ENCODE measurements at regions not wholly inside any gene's neighbourhood (a gene's known extent, or its start where the extent isn't known, plus 50 kb on each side); places are given as distances from the start of the nearest gene placed in this dataset.
"Not testable (repeated sequence)": the region's sequence is repeated elsewhere in the genome, so short reads cannot be mapped to it uniquely, and the experiment has no call there.

DNA sequence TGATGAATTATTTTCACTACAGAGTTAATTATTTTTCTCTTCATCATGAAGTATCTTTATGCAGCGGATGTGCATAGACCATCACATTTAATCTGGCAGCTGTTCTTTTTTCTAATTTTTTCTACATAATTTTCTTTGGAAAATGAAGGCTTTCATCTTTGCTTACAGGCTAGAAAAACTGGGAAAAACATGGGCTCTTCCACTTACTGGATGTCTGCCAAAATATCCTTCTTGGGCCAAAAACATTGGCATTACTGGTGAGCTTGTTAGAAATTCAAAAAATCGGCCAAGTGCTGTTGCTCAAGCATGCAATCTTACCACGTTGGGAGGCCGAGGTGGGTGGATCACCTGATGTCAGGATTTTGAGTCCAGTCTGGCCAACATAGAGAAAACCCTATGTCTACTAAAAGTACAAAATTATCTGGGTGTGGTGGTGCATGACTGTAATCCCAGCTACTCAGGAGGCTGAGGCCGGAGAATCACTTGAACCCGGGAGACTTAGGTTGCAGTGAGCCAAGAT is 176.8 kb downstream of the ZNF737 start:
- no peak for DNase-seq (ENCODE audit: low read depth in 2 of 2)

DNA sequence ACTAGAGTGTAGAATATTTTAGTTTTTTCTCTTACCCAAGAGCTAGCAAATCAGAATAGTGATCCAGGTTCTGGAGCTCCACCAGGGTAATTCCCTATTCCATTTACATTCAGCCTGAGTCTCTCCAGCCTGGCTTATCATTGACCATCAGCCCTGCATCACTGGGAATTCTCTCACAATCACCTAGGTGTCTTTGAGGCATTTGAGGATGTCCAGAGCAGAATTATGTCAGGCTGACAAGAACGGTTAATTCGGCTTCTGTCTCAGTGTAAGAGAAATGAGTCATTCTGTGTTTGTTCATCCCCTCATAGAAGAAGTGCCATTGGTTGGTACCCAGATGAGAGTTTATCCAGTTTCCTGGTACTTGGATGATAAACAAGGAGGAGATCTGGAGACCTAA is 180.5 kb downstream of the ZNF737 start:
- no peak for DNase-seq (ENCODE audit: low read depth in 2 of 2)

DNA sequence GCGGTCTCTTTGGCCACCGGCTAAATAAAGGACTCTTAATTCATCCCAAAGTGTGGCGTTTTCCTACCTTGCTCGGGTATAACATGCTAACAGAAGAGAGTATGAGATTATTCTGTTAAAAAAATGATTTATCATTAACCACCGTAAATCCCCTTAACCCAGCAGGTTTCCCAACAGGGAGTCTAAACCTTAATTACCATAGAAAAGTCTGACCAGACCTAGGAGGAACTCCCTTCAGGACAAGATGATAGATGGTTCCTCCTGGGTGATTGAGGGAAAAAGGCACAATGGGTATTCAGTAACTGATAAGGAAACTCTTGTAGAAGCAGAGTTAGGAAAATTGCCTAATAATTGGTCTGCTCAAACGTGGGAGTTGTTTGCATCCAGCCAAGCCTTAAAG is 193.7 kb downstream of the ZNF737 start:
- no peak for DNase-seq (ENCODE audit: low read depth in 2 of 2)

DNA sequence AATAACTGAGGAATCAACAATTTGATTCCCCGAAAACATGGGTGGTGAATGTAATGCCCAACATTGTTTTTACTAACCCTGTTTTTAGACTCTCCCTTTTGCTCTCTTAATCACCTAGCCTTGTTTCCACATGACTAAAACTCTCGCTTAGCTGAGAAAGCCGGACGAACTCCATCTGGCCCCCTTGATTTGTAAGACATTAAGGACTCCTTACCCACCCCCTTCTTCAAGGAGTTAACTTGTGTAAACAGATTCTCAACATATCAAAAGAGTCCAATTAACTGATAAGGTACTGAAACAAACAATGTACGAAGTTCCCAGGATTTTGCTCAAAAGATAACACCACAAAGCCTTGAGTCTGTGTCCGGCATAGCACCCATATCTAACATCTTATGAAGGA is 194.3 kb downstream of the ZNF737 start:
- not testable (repeated sequence) for DNase-seq (ENCODE audit: low read depth in 2 of 2)

DNA sequence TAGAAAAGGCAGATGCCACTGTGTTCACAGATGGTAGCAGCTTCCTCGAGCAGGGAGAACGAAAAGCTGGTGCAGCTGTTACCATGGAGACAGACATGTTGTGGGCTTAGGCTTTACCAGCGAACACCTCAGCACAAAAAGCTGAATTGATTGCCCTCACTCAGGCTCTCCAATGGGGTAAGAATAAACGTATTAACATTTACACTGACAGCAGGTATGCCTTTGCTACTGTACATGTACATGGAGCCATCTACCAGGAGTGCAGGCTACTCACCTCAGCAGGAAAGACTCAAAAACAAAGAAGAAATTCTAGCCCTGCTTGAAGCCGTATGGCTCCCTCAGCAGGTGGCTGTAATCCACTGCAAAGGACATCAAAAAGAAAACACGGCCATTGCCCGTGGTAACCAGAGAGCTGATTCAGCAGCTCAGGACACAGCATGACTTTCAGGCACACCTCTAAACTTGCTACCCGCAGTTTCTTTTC is 197.7 kb downstream of the ZNF737 start:
- DNase-seq (ENCODE audit: low read depth in 2 of 2), result no peak

DNA sequence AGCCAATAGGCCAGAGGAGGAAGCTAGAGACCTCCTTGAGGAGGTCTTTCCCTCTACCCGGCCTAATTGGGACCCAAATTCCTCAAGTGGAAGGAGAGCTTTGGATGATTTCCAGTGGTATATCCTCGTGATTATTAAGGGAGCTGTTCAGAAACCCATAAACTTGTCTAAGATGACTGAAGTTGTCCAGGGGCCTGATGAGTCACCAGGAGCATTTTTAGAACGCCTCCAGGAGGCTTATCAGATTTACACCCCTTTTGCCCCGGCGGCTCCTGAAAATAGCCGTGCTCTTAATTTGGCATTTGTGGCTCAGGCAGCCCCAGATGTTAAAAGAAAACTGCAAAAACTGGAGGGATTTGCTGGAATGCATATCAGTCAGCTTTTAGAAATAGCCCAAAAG is 198.1 kb downstream of the ZNF486 start:
- DNase-seq (ENCODE audit: low read depth in 2 of 2), result no peak

DNA sequence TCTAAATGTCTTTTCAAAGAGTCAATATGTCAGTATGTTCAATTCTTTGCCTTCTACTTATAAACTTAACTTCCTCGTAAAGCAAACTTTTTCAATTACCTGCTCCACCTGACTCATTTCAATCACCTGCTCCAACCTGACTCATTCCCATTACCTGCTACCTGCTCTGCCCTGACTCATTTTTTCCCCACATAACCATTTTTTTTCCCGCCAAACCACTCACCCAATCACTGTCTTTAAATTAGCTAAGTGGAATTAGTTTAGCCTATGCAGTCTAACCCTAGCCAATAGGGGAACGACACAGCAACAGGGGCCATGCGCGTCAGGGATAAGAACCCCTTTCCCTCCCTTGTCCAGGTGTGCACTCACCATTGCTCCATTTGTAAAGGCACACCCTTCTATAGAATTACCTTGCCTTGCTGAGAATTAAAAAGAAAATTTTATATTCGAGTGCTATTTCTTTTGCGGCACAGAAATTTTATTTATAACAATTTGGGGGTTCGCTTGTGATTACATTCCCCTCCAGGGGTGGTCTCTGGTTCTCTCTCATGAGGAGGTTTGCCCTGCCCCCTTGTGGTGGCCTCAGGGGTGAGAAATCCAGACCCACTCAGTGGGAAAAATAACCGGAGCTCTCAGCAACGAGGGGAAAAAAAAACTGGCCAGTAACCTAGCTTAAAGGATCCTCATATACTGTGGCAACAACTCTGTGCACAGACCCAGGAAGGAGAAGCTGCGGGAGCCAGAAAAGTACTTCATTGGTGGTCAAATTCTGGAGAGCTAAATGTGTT is 193.1 kb downstream of the ZNF486 start:
- no peak for DNase-seq (ENCODE audit: low read depth in 2 of 2)

DNA sequence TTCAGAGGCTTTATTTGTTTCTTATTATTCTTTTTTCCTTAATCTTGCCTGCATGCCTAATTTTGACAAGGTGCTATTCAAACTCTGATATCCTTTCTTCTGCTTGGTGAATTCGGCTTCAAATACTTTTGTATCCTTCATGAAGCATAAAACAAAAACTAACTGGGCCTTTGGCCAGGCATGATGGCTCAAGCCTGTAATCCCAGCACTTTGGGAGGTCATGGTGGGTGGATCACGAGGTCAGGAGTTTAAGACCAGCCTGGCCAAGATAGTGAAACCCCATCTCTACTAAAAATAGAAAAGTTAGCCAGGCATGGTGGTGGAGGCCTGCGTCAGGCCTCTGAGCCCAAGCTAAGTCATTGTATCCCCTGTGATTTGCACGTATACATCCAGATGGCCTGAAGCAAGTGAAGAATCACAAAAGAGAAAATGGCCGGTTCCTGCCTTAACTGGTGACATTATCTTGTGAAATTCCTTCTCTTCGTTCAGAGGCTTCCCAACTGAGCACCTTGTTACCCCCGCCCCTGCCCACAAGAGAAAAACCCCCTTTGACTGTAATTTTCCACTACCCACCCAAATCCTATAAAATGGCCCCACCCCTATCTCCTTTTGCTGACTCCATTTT is 191.9 kb downstream of the ZNF486 start:
- not testable (repeated sequence) for DNase-seq (ENCODE audit: low read depth in 2 of 2)

DNA sequence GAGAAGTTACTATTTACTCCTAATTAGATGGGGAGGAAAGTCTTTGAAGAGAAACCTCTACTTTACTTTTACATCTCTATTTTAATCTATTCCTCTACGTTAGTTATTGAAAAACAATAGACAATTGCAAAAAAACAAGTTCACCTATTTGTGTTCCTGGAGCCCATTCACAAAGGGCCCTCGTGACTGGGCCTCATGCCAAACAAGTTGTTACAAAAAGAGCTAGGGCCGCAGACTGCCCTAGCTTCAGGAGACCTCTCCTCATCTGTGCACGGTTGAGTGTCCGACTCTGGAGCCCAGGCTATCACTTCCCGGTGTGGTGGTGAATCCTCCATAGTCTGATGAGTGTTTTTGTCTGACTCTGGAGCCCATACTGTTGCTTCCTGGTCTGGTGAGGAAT is 190.9 kb downstream of the ZNF486 start:
- DNase-seq (ENCODE audit: low read depth in 2 of 2), result no peak

DNA sequence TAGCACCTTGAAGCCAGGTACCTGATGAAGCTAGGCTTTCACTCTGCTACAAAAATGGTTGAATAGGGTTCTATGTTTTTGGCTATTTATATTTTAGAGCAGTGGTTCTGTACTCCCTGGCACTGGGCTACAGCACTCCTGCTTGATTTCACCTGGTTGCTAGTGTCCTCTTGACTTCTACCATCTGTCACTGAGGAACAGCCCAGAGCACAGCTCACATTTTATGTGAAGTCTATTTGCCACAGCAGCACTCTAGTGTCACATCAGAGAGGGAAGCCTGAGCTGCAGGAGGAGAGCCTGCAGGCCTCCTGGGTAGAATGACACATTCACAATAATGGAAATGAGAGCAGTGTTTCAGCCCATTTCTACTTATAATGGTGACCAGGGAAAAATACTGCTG is 184.2 kb downstream of the ZNF486 start:
- no peak for DNase-seq (ENCODE audit: low read depth in 2 of 2)

DNA sequence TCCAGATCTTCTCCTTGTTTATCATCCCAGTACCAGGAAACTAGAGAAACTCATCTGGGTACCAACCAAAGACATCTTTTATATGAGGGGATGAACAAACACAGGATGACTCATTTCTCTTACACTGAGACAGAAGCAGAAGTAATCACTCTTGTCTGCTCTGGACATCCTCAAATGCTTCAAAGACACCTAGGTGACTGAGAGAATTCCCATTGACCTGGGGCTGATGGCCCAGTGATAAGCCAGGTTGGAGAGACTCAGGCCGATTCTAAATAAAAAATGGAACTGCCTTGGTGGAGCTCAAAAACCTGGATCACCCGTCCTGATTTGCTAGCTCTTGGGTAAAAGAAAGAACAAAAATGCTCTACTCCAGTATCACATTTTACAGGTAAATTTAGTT is 182.2 kb downstream of the ZNF486 start:
- DNase-seq (ENCODE audit: low read depth in 2 of 2), result no peak

DNA sequence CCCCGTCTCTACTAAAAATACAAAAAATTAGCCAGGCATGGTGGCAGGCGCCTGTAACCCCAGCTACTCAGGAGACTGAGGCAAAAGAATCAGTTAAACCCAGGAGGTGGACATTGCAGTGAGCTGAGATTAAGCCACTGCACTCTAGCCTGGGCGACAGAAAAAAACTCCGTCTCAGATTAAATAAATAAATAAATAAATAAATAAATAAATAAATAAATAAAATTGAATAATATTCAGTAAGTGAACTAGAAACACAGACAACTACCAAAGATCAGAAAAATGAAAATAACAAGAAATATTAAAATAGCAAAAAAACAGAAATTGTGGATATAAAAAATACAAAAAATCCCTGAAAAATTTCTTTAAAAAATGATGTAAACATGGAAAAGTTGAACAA is 172.4 kb downstream of the ZNF486 start:
- DNase-seq (ENCODE audit: low read depth in 2 of 2), result no peak

DNA sequence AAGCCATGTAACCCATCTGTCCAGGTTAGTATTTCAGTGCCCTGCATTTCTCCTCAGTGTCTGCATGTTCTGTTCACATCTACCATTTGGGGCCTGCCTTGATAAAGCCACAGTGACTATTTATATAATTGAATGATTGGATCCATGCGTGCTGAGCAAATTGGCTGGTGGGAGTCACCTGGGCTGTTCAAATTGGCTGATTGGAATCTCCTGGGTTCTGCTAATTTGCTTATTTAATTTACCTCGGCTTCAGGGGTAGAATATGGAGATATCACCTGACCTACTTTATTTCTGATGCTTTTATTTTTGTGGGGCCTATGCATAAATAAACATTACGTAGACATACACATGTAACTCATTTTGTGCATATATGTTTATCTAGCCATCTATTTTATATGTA is 167.7 kb downstream of the ZNF486 start:
- DNase-seq (ENCODE audit: low read depth in 2 of 2), result no peak

DNA sequence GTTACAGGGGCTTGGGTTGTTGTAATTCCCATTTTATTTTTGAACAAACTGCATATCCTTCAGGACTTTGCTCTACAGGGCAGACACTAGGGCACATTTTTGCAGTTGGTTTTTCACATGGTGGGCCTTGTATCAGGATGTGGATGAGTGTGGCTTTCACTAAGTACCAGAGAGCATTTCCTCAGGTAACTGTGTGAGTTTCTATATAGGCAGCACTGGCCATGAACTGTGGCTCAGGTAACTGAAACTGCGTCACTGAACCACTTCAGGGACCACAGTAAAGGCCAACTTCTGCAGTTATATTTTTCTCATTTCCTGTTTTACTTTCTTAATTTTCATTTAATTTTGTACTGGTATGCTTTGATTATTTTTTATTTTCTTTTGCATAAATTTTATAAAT is 166.5 kb downstream of the ZNF486 start:
- no peak for DNase-seq (ENCODE audit: low read depth in 2 of 2)

DNA sequence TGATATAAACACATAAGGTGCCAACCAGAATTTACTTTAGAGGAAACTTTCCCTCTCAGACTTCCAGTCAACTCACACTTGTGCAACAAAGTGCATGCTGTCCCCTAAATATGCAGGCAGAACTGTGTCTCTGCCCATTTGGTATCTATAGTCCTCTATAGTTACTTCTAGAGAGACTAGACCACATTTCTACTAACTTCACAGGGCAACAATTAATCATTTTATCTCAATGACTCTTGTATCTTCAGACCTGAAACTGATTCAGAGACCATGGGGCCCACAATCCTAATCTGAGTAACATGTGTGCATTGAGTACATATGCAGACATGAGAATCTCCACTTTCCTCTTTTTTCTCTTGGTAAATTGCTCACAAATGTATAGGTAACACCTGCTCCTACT is 158.1 kb downstream of the ZNF486 start:
- no peak for DNase-seq (ENCODE audit: low read depth in 2 of 2)

DNA sequence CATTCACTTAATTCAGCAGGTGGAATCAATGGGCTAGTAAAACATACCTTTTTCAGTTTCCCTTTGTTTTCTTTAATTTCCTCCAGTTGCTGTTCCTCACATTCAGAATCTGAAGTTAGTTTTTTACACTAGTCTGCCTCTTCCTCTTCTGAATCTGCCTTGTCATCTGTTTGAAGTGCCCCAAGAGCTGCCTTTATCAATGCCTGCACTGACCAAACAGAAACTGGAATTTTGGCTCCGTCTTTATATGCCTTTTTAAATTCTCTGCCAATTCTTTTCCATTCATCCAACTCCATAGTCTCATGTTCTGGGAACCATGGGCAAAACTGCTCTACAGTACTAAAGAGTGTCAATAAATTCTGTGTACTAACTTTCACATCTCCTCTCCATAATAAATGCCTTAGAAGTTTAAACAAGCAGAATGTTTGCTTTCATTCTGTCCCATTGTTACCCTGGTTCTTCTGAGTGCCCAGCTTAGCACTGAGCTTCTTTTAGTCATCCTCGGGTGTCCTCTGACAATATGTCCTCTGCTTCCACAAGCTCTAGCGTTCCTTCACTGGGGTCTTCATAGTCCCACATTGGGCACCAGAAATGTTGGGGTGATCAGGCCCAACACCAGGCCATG is 154.2 kb downstream of the ZNF486 start:
- DNase-seq (ENCODE audit: low read depth in 2 of 2), result no peak

DNA sequence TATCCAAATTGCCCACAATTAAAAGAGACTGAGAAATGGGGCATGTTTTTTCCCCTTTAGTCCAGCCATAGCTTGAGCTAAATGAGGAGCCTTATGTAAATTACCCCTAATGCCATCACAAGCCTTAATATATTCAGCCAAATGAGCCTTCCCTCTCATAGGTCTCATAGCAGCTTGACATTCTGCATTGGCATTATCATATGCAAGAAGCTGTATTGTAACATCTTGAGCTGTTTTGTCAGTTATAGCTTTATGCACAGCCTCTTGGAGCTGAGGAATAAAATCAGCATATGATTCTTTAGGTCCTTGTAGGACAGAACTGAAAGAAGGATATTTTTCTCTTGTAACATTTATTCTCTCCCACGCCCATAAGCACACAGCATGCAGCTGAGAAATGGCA is 153.2 kb downstream of the ZNF486 start:
- DNase-seq (ENCODE audit: low read depth in 2 of 2), result no peak

DNA sequence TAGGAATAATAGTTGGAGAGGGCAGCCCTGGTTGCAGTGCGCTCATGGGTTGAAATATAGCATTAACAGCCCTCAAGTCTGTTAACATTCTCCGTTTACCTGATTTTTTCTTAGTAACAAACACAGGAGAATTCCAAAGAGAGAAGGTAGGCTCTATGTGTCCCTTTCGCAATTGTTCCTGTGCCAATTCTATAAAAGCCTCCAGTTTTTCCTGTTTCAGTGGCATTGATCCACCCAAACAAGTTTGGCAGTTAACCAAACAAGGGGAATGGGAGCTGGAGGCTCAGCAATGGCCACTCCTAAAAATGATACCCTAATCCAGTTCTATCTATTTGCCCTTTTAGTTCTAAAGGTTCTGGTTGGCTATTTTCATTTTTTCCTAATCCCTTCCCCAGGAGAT is 151.6 kb downstream of the ZNF486 start:
- no peak for DNase-seq (ENCODE audit: low read depth in 2 of 2)

DNA sequence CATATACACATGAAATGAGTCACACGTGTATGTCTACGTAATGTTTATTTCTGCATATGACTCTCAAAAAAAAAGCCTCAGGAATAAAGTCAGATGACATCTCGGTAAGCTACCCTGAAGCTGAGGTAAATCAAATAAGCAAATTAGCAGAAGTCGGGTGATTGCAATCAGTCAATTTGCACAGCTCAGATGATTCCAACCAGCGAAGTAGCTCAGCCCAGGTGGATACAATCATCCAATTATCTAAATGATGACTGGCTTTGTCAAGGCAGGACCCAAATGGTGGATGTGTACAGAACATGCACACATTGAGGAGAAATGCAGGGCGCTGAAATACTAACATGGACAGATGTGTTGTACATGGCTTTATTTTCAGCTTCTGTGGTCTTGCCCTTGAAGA is 148.5 kb downstream of the ZNF486 start:
- no peak for DNase-seq (ENCODE audit: low read depth in 2 of 2)

DNA sequence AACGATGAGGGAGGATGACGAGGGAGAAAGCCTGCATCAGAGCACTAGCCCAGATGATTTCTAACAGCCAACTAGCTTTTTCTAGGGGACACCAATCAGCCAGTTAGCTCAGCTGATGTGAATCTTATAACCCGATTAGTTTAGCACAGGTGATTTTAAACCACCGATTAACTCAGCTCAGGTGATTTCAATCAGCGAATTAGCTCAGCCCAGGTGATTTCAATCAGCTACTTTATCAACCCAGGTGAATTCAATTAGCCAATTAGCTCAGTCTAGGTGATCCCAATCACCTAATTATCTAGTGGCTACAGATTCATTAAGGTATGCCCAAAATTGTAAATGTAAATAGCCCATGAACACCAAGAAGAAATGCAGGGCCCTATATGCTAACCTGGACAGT is 146.9 kb downstream of the ZNF486 start:
- no peak for DNase-seq (ENCODE audit: low read depth in 2 of 2)

DNA sequence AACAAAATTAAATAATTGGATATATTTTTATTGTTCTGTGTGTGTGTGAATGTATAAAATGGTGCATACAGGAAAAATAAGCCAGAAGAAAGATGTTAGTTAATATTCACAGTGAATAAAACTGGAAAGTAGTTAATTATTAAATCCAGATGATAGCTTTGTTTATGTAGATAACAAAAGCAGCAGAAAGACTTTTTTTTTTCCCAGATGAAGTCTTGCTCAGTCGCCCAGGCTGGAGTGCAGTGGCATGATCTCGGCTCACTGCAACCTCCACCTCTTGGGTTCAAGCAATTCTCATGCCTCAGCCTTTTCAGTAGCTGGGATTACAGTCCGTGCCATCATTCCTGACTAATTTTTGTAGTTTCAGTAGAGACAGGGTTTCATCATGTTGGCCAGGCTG is 140.1 kb downstream of the ZNF486 start:
- no peak for DNase-seq (ENCODE audit: low read depth in 2 of 2)

DNA sequence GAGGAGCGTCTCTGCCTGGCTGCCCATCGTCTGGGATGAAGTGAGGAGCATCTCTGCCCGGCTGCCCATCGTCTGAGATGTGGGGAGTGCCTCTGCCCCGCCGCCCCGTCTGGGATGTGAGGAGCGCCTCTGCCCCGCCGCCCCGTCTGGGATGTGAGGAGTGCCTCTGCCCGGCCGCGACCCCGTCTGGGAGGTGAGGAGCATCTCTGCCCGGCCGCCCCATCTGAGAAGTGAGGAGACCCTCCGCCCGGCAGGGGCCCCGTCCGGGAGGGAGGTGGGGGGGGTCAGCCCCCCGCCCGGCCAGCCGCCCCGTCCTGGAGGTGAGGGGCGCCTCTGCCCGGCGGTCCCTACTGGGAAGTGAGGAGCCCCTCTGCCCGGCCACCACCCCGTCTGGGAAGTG is 129.3 kb downstream of the ZNF486 start:
- not testable (repeated sequence) for DNase-seq (ENCODE audit: low read depth in 2 of 2)

DNA sequence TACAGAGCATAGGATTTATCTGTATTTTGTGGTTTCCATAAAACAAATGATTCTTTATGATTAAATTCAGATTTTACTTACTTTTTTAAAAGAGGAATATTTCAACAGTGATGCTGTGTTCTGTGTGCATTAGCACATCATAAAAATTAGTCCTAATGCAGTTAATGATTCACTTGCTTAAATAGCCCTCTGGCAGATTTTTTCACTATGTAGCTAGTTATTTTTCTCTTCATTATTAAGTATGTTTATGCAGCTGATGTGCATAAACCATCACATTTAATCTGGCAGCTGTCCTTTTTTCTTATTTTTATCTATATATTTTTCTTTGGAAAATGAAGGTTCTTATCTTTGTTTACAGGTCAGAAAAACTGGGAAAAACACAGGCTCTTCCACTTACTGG is 127.2 kb downstream of the ZNF486 start:
- DNase-seq (ENCODE audit: low read depth in 2 of 2), result no peak

Data from lung microvascular endothelial cell (primary cell).